C4-2B (cell line): ENCODE measurements at regions not wholly inside any gene's neighbourhood (a gene's known extent, or its start where the extent isn't known, plus 50 kb on each side); places are given as distances from the start of the nearest gene placed in this dataset.
"Not testable (repeated sequence)": the region's sequence is repeated elsewhere in the genome, so short reads cannot be mapped to it uniquely, and the experiment has no call there.

Experiments used
- H3K27ac ChIP-seq: fragments of 450-650 bp; 2 replicates; pipeline ENCODE4 v1.5.1; 2017
- ZFX ChIP-seq: fragments of 450-650 bp; IDR thresholded peaks from 2 replicates; pipeline ENCODE4 v1.6.1; 2017
- TF ChIP-seq, protein P1 (sequence below): fragments of 450-650 bp; conservative IDR thresholded peaks from 2 replicates; pipeline ENCODE4 v1.5.1; 2017; ENCODE audit warnings: mild to moderate bottlenecking

DNA sequence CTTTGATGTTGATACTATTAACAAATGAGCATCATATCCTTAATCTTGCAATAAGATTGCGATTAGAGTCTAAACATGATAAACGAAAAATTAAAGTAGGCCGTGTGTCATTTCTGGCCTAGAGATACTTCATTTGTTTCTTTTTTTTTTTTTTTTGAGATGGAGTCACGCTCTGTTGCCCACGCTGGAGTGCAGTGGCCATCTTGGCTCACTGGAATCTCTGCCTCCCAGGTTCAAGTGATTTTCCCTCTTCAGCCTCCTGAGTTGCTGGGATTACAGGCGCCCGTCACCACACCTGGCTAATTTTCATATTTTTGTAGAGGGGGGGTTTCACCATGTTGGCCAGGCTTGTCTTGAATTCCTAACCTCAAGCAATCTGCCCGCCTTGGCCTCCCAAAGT, 446.9 kb downstream of the PCNX1 start:
- no peak overlapping the region for H3K27ac ChIP-seq
- TF ChIP-seq ZFX = no peak
- TF ChIP-seq, protein P1, sequence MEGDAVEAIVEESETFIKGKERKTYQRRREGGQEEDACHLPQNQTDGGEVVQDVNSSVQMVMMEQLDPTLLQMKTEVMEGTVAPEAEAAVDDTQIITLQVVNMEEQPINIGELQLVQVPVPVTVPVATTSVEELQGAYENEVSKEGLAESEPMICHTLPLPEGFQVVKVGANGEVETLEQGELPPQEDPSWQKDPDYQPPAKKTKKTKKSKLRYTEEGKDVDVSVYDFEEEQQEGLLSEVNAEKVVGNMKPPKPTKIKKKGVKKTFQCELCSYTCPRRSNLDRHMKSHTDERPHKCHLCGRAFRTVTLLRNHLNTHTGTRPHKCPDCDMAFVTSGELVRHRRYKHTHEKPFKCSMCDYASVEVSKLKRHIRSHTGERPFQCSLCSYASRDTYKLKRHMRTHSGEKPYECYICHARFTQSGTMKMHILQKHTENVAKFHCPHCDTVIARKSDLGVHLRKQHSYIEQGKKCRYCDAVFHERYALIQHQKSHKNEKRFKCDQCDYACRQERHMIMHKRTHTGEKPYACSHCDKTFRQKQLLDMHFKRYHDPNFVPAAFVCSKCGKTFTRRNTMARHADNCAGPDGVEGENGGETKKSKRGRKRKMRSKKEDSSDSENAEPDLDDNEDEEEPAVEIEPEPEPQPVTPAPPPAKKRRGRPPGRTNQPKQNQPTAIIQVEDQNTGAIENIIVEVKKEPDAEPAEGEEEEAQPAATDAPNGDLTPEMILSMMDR = no peak

- H3K27ac ChIP-seq = no peak overlapping the region
- TF ChIP-seq ZFX = no peak
- TF ChIP-seq, protein P1 = no peak
These were observed 447.5 kb downstream of the PCNX1 start for GRCh38 chr14:71354801-71355200.

DNA sequence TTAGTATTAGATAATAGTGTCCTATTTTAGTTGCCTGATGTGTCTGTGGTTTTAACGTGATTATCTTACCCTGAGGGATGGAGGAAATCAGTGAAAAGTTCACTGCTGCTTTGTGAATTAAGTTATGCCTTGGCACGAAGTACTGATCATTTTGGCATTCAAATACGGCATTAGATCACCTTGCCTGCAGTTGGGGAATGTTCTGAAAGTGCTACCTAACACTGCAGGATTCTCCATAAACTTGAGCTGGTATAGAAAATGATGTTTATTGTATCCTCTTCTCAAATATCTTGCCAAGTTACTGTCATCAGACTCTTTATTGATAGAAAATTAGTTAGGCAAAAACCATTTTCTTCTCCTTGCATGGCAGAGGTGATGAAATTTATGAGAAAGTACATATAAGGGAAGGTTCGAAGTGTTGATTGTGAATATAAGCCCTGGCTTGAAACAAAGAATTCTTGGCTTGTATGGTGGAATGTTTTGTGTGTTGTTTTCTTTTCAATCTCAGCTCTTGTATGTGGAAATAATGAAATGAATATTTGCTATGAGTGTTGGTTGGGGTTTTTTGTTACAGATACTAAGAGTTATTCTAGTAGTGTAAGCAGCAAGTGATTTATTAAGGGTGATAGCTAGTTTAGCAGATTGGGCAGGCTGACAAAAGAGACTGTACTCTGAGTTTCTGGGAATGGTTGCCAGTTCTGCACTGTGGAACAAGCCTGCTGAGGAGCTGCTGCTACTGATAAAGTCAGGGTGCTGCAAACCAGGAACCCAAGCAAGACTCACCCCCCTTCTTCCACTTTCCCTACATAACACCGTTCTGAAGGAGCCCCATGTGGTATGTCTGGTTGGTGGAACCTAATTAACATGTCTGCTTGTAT, 448.3 kb downstream of the PCNX1 start:
- no peak overlapping the region for H3K27ac ChIP-seq
- TF ChIP-seq, protein P1 = no peak
- TF ChIP-seq ZFX = no peak

- TF ChIP-seq, protein P1 = no peak
- no peak for TF ChIP-seq ZFX
- H3K27ac ChIP-seq = no peak overlapping the region
These were observed 451.1 kb downstream of the PCNX1 start for GRCh38 chr14:71358209-71358931.

GRCh38 chr14:71358932-71359421, 451.7 kb downstream of the PCNX1 start:
- H3K27ac ChIP-seq = not testable (repeated sequence)

- TF ChIP-seq, protein P1 = no peak
- TF ChIP-seq ZFX = no peak
- no peak overlapping the region for H3K27ac ChIP-seq
These were observed 452.6 kb downstream of the PCNX1 start for GRCh38 chr14:71359823-71360222.

GRCh38 chr14:71361336-71361735, 454.1 kb downstream of the PCNX1 start:
- no peak for TF ChIP-seq ZFX
- TF ChIP-seq, protein P1 = no peak
- H3K27ac ChIP-seq = no peak overlapping the region
